HG03457 (cell line): ENCODE measurements at regions not wholly inside any gene's neighbourhood (a gene's known extent, or its start where the extent isn't known, plus 50 kb on each side); places are given as distances from the start of the nearest gene placed in this dataset.
A peak's percentile ranks its signal among the peaks of the same experiment; 100 is the strongest.
"Not testable (repeated sequence)": the region's sequence is repeated elsewhere in the genome, so short reads cannot be mapped to it uniquely, and the experiment has no call there.

Experiments
- ATAC-seq: cut with Tn5 transposase; IDR thresholded peaks from one replicate; pipeline ENCODE4 v1.9.1; 2021; ENCODE audit warnings: moderate number of reproducible peaks; ENCODE audit not compliant: unreplicated experiment

- not testable (repeated sequence) for ATAC-seq
Measured at GRCh38 chr9:41019858-41020562, 108.5 kb downstream of the FOXD4L6 start.

DNA sequence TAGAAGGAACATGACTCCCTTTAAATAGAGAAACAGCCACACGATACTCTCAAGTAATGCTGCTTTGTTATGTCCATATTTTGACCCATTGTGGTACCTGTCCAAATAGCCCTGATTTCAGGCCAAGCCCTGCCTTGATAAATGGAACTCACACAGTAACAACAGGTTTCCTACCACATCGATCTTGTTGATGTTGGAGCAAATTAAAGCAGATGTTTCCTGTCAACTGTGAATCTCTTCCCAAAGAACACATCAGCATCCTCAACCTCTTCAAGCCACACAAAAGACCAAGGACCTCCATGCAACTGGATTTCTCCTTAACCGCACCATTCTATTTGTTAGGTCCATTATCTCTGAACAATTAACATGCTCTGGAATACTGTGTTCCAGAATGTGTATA, 109.5 kb downstream of the FOXD4L6 start:
- ATAC-seq = not testable (repeated sequence)

DNA sequence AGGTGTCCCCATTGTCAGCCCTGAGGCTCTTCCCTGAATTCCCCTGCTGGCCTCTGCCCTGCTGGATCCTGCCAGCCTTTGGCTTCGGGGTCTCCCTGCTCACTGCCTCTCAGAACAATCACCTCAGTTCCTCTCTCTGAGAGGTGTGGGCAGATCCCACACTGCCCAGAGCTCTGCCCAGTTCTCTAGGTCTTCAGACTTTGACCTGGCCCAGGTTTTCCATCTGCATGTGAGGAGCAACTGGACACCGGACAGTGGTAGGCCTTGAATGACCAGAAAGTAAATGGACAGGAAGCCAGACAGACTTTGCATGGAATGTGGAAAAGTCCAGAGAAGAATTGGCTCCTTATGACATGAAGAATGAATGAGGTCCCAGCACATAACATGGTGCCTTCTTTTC, 111.8 kb downstream of the FOXD4L6 start:
- ATAC-seq = not testable (repeated sequence)

DNA sequence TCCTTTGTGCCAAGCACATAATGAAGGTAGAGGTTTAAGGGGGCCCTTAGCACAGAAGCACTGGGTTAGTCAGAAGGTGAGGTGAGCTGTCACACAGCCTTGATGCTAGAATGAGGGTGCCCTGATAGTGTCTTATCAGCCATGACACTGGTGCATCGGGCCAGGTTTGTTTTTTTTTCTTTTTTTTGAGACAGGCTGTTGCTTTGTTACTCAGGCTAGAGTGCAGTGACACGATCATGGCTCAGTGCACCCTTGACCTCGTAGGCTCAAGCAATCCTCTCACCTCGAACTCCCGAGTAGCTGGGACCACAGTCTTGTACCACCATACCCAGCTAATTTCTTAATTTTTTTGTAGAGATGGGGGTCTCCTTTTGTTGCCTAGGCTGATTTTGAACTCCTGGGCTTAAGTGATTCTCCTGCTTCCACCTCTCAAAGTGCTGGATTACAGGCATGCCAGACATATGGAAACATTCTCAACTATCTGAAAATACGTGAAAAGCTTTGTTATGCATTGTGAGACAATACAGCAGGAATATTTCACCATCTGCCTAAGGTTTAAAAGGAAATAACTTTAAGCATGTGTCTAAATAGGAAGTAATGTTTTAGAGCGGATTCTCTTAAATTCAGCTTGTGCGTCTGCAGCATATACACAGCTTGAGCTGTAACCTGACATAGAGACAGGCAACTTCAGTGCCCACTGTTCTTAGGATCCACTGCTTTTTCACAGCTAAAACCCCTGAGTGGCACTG, 128.4 kb downstream of the FOXD4L6 start:
- ATAC-seq = not testable (repeated sequence)

- not testable (repeated sequence) for ATAC-seq
Measured at GRCh38 chr9:40995490-40995889, 133.0 kb downstream of the FOXD4L6 start.

GRCh38 chr9:40993842-40994241, 134.6 kb downstream of the FOXD4L6 start:
- not testable (repeated sequence) for ATAC-seq

GRCh38 chr9:40993375-40993774, 135.1 kb downstream of the FOXD4L6 start:
- not testable (repeated sequence) for ATAC-seq

- peak; percentile 39 for ATAC-seq
Measured at GRCh38 chr9:40992472-40992821, 136.0 kb downstream of the FOXD4L6 start.

- ATAC-seq = peak; percentile 100
Measured at GRCh38 chr9:40991741-40992471, 136.6 kb downstream of the FOXD4L6 start.

DNA sequence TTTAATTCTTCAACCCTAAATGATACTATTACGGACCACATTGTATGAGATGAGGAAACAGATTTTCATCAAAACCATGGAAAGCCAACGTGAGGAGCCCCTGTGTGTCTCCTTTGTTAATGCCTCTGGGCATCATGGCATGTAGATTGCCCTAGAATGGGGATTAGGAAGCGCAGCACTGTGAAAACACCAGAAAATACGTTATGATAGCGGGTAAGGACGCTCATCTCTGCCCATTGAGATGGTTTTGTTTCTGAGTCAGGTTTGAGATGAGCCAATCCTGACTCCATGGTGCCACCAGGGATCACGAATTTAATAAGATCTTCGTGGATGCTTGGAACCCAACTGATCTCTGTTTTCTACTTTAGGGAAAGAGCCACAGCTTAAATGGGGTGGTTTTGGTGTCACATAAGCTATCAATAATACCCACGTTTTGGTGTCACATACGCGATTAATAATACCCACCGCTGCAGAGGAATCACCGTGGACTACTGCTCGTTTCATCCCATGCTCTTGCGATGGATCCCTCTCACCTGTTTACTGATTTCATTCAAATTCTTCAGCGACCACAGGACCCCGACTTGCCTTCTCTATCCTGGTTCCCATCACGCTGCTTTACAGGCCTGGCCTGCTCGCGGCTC, 137.3 kb downstream of the FOXD4L6 start:
- not testable (repeated sequence) for ATAC-seq

- ATAC-seq = not testable (repeated sequence)
Measured at GRCh38 chr9:40986332-40986731, 142.1 kb downstream of the FOXD4L6 start.

- ATAC-seq = not testable (repeated sequence)
Measured at GRCh38 chr9:40975351-40975750, 153.1 kb downstream of the FOXD4L6 start.

- not testable (repeated sequence) for ATAC-seq
Measured at GRCh38 chr9:40974912-40975311, 153.6 kb downstream of the FOXD4L6 start.

- not testable (repeated sequence) for ATAC-seq
Measured at GRCh38 chr9:40971773-40972172, 156.7 kb downstream of the FOXD4L6 start.

- ATAC-seq = not testable (repeated sequence)
Measured at GRCh38 chr9:40970340-40970739, 158.1 kb downstream of the FOXD4L6 start.

- ATAC-seq = not testable (repeated sequence)
Measured at GRCh38 chr9:40962461-40962860, 166.0 kb downstream of the FOXD4L6 start.

GRCh38 chr9:40951876-40952494, 176.5 kb downstream of the FOXD4L6 start:
- not testable (repeated sequence) for ATAC-seq

- ATAC-seq = not testable (repeated sequence)
Measured at GRCh38 chr9:40946228-40946627, 182.3 kb downstream of the FOXD4L6 start.

DNA sequence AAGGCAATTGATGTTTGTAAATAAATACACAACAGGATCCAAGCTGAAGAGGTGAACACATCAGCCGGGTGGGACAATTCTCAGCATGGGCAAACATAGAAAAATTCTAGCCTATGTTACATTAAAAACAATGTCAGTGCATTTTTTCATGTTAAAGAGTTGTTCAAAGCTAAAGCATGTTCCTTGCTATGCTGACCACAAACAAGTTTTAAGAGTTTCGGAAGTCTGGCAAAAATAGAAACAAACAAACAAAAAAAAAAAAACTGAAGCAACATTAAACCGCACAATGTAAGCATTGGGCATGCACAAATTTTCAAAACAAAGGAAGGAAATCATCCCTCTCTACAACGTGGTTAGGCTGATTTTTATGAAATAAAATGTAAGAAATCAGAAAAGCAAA, 185.8 kb downstream of the FOXD4L6 start:
- ATAC-seq = not testable (repeated sequence)

DNA sequence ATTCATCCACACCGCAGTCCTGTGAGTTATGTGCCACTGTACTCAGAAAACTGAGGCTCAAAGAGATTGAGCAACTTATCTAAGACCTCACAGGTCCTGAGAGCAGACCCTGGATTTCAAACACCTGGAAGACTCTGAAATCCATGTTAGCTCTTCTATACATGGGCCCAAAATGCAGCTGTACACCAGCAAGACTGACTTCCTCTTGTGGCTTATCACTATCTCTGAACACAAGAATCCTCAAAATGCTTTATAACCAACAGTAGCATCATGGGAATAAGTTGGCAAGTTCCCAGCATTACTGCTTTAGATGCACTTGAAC, 188.6 kb downstream of the FOXD4L6 start:
- not testable (repeated sequence) for ATAC-seq
